ENCODE measurements at regions not wholly inside any gene's neighbourhood (a gene's known extent, or its start where the extent isn't known, plus 50 kb on each side); places are given as distances from the start of the nearest gene placed in this dataset.

DNA sequence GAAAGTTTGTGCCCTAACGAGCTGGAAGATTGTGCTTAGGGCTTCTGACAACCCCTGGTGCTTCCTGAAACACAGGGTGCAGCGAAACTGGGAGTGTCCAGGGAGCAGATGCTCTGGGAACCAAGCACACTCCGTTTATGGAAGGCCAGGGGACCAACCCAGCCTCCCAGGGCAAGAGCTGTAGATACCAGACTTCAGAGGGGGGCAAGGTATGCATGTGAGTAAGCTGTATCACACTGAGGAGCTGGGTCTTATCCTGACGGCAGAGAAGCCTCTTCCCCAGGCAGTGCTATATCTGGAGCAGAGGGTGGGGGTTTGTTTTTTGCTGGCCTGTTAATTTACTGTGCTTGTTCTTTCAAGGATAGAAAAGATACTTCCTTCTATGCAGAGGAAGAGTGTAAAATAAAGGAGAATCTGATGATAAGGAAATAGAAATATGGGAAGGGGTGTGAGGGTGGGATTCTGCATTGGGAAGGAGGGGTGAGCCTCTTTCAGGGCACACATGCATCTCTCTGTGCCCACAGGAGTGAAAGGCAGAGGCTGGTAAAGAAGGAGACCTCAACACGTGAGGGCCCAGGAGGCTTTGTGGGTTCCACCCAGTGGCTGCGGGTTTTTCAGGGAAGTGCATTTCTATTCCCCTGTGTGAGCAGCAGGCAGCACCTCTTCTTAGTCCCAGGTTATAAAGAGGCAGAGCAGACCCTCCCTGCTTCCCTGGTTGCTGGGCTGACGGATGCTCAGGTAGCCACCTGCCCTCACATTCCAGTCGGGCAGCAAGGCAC lies 314.1 kb downstream of the TCERG1L start:
- TF ChIP-seq CTCF (IDR thresholded peaks at IDR 0.05; ENCODE audit: insufficient read depth, low read length) (no peak), POLR2AphosphoS5 (IDR thresholded peaks at IDR 0.05; ENCODE audit: low read depth) (no peak)
